Suprapubic skin (tissue), 4 donors: ENCODE measurements at regions not wholly inside any gene's neighbourhood (a gene's known extent, or its start where the extent isn't known, plus 50 kb on each side); places are given as distances from the start of the nearest gene placed in this dataset.

Source experiments
- DNase-seq, 2 donors: peaks; one replicate each; pipeline ENCODE4 v3.0.0-alpha.2; 2019; ENCODE audit warnings: low spot score in 2 of 2
- H3K27ac ChIP-seq: fragments of 200-600 bp; sonication (generic); one replicate; pipeline ENCODE4 v1.5.1; 2019
- H3K27me3 ChIP-seq: fragments of 200-600 bp; sonication (generic); one replicate; pipeline ENCODE4 v1.5.1; 2019
- H3K36me3 ChIP-seq: fragments of 200-600 bp; sonication (generic); one replicate; pipeline ENCODE4 v1.5.1; 2019
- H3K4me1 ChIP-seq: fragments of 200-600 bp; sonication (generic); one replicate; pipeline ENCODE4 v1.5.1; 2019
- H3K4me3 ChIP-seq: fragments of 200-600 bp; sonication (generic); one replicate; pipeline ENCODE4 v1.5.1; 2019; ENCODE audit warnings: mild to moderate bottlenecking
- H3K9me3 ChIP-seq: fragments of 200-600 bp; sonication (generic); one replicate; pipeline ENCODE4 v1.5.1; 2019
- EP300 ChIP-seq: sonication (generic); formaldehyde crosslinking; IDR thresholded peaks from one replicate; pipeline ENCODE4 v1.6.1; 2017; ENCODE audit warnings: antibody characterized with exemption
- POLR2A ChIP-seq, 2 donors: fragments of 450-650 bp; IDR thresholded peaks; one replicate each; pipeline ENCODE4 v1.6.1; 2017; ENCODE audit warnings: antibody characterized with exemption in 2 of 2, mild to moderate bottlenecking in 2 of 2, moderate library complexity in 2 of 2
- POLR2AphosphoS5 ChIP-seq, 3 donors: sonication (generic); formaldehyde crosslinking; IDR thresholded peaks; one replicate each; pipeline ENCODE4 v1.6.1; 2017; ENCODE audit warnings: antibody characterized with exemption in 3 of 3
- WGBS: methylation state at CpG from one replicate; pipeline ENCODE4 v1.1.5; 2018; 5-methylcytosine and 5-hydroxymethylcytosine counted together
- TF ChIP-seq, protein P1 (sequence below), 2 donors: fragments of 200-600 bp in 1 of 2; fragments of 450-650 bp in 1 of 2; sonication (generic) in 1 of 2; IDR thresholded peaks; one replicate each; pipeline ENCODE4 v1.5.1; 2016 to 2019; ENCODE audit warnings: antibody characterized with exemption in 2 of 2, mild to moderate bottlenecking in 1 of 2, moderate library complexity in 1 of 2

GRCh38 chr10:109104806-109105205 lies 818.5 kb downstream of the XPNPEP1 start:
- 67% methylated on average over 2 of the region's 2 CpGs for WGBS
- no peaks in the 10 kb centered on the region for H3K36me3 ChIP-seq
- H3K4me3 ChIP-seq: no peak overlapping the region
- H3K4me1 ChIP-seq: no peaks in the 10 kb centered on the region
- H3K27me3 ChIP-seq: no peaks in the 10 kb centered on the region
- DNase-seq: no peak
- H3K27ac ChIP-seq: no peak overlapping the region
- H3K9me3 ChIP-seq: no peaks in the 10 kb centered on the region
- TF ChIP-seq, protein P1, sequence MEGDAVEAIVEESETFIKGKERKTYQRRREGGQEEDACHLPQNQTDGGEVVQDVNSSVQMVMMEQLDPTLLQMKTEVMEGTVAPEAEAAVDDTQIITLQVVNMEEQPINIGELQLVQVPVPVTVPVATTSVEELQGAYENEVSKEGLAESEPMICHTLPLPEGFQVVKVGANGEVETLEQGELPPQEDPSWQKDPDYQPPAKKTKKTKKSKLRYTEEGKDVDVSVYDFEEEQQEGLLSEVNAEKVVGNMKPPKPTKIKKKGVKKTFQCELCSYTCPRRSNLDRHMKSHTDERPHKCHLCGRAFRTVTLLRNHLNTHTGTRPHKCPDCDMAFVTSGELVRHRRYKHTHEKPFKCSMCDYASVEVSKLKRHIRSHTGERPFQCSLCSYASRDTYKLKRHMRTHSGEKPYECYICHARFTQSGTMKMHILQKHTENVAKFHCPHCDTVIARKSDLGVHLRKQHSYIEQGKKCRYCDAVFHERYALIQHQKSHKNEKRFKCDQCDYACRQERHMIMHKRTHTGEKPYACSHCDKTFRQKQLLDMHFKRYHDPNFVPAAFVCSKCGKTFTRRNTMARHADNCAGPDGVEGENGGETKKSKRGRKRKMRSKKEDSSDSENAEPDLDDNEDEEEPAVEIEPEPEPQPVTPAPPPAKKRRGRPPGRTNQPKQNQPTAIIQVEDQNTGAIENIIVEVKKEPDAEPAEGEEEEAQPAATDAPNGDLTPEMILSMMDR (IDR thresholded peaks at IDR 0.05): no peak
- no peak for TF ChIP-seq EP300
- no peak for TF ChIP-seq POLR2AphosphoS5 (IDR thresholded peaks at IDR 0.05)
- no peak for TF ChIP-seq POLR2A (IDR thresholded peaks at IDR 0.05)

- 25% methylated on average over 2 of the region's 2 CpGs for WGBS
These were observed 820.0 kb downstream of the XPNPEP1 start for GRCh38 chr10:109103278-109103677.

GRCh38 chr10:109089779-109090178 lies 833.5 kb downstream of the XPNPEP1 start:
- no peak for DNase-seq
- no peak for TF ChIP-seq POLR2AphosphoS5 (IDR thresholded peaks at IDR 0.05)
- TF ChIP-seq, protein P1 (IDR thresholded peaks at IDR 0.05): no peak
- TF ChIP-seq POLR2A (IDR thresholded peaks at IDR 0.05): no peak
- TF ChIP-seq EP300: no peak
- Histone ChIP-seq H3K4me3 (no peak overlapping the region), H3K36me3 (no peaks in the 10 kb centered on the region), H3K9me3 (peaks cover 3% of the 10 kb centered on the region), H3K27ac (no peak overlapping the region), H3K27me3 (no peaks in the 10 kb centered on the region), H3K4me1 (no peaks in the 10 kb centered on the region)
- WGBS: 36% methylated on average over 3 of the region's 3 CpGs

More at GRCh38 chr10:109103278-109103677, 820.0 kb downstream of the XPNPEP1 start:
- Histone ChIP-seq H3K27ac (no peak overlapping the region), H3K4me3 (no peak overlapping the region), H3K9me3 (no peaks in the 10 kb centered on the region), H3K4me1 (no peaks in the 10 kb centered on the region), H3K27me3 (no peaks in the 10 kb centered on the region), H3K36me3 (no peaks in the 10 kb centered on the region)
- no peak for TF ChIP-seq POLR2A (IDR thresholded peaks at IDR 0.05)
- TF ChIP-seq POLR2AphosphoS5 (IDR thresholded peaks at IDR 0.05): no peak
- TF ChIP-seq, protein P1 (IDR thresholded peaks at IDR 0.05): no peak
- no peak for TF ChIP-seq EP300
- DNase-seq: no peak

DNA sequence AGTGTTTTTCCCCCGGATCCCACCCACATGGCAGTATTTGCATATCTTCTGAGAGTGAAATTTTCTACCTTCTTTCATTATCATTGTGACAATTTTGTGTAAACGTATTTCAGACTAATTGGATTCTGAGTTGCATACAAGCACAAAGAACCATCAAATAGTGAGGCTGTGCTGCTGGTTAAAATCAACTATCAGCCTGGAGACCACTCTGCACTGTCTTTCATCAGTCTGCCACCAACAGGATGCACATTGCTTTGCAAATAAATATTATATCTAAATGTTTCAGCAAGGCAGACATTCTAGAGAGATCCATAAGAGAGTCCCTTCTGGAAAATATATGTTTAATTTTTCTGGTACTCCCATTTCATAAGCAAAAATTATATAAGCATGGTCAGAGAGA lies 851.8 kb downstream of the XPNPEP1 start:
- Histone ChIP-seq H3K4me3 (no peak overlapping the region), H3K36me3 (no peaks in the 10 kb centered on the region), H3K27ac (no peak overlapping the region), H3K9me3 (no peaks in the 10 kb centered on the region), H3K27me3 (no peaks in the 10 kb centered on the region), H3K4me1 (no peaks in the 10 kb centered on the region)
- 64% methylated on average over 2 of the region's 2 CpGs for WGBS
- no peak for DNase-seq
- TF ChIP-seq POLR2AphosphoS5 (IDR thresholded peaks at IDR 0.05): no peak
- TF ChIP-seq POLR2A (IDR thresholded peaks at IDR 0.05): no peak
- no peak for TF ChIP-seq EP300
- TF ChIP-seq, protein P1 (IDR thresholded peaks at IDR 0.05): no peak

DNA sequence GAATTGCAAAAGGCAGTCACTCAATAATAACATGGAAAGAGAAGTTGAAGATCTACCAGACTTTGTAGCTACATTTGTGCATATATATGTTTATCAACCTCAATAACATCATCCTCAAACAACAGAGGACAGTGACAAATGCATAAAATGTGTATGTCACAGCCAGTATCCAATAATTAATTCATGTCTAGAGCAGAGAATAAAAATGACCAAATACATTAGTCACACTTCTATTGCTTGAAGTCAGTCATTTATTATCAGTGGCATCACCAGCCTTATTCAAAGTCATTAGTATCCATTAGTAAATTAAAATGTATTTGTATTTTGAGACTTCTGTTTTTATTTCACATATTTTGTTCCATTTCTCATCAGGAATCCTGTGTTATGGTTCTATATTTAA lies 852.8 kb downstream of the XPNPEP1 start:
- Histone ChIP-seq H3K4me1 (no peaks in the 10 kb centered on the region), H3K9me3 (no peaks in the 10 kb centered on the region), H3K27ac (no peak overlapping the region), H3K36me3 (no peaks in the 10 kb centered on the region), H3K27me3 (no peaks in the 10 kb centered on the region), H3K4me3 (no peak overlapping the region)
- no peak for TF ChIP-seq POLR2AphosphoS5 (IDR thresholded peaks at IDR 0.05)
- no peak for TF ChIP-seq POLR2A (IDR thresholded peaks at IDR 0.05)
- TF ChIP-seq EP300: no peak
- TF ChIP-seq, protein P1 (IDR thresholded peaks at IDR 0.05): no peak
- DNase-seq: no peak
